ENCODE measurements at regions not wholly inside any gene's neighbourhood (a gene's known extent, or its start where the extent isn't known, plus 50 kb on each side); places are given as distances from the start of the nearest gene placed in this dataset.

DNA sequence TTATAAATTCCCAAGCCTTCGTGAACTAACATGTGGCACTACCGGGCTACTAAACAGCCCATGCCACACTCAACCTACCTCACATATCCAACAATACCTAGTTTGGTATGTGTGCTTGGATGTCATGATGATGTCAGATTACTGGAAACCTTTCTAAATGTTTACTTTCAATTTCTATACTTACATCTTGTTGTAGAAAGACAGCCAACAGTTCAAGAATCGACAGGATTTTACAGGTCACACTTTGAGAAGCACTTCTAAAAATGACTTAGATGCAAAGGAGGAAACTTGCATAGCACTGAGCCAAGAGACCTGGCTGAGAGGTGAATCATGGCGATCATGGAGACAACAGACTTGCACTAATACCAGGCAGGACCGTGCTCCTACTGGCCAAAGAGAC is 209.9 kb downstream of the COL4A1 start:
- H3K4me3 ChIP-seq (ENCODE audit: low read depth, low read length), result no peak overlapping the region
- TF ChIP-seq, protein P1, sequence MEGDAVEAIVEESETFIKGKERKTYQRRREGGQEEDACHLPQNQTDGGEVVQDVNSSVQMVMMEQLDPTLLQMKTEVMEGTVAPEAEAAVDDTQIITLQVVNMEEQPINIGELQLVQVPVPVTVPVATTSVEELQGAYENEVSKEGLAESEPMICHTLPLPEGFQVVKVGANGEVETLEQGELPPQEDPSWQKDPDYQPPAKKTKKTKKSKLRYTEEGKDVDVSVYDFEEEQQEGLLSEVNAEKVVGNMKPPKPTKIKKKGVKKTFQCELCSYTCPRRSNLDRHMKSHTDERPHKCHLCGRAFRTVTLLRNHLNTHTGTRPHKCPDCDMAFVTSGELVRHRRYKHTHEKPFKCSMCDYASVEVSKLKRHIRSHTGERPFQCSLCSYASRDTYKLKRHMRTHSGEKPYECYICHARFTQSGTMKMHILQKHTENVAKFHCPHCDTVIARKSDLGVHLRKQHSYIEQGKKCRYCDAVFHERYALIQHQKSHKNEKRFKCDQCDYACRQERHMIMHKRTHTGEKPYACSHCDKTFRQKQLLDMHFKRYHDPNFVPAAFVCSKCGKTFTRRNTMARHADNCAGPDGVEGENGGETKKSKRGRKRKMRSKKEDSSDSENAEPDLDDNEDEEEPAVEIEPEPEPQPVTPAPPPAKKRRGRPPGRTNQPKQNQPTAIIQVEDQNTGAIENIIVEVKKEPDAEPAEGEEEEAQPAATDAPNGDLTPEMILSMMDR (IDR thresholded peaks at IDR 0.05; ENCODE audit: control insufficient read depth, extremely low read depth, insufficient read depth), result no peak
- DNase-seq (ENCODE audit: low read depth), result no peak

DNA sequence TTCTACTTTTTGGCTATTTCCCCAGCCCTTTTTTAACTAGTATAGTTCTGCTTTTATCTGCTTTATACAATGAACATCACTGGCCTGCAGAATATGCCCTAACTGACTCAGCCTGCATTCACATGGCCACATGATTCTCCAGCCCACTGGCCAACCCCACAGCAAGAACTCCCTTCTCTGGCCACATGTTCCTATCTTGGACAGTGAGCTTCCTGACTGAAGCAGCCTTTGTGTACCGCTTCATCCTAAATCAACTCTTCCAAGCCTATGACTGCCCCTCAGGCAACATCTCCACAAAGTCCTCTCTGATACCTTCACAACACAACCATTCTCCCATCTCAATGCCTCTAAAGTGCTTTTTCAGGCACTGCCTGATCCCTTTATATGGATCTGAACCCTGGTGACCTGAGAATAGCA is 214.1 kb downstream of the COL4A1 start:
- no peak overlapping the region for H3K4me3 ChIP-seq (ENCODE audit: low read depth, low read length)
- TF ChIP-seq, protein P1 (IDR thresholded peaks at IDR 0.05; ENCODE audit: control insufficient read depth, extremely low read depth, insufficient read depth), result no peak
- DNase-seq (ENCODE audit: low read depth), result no peak

DNA sequence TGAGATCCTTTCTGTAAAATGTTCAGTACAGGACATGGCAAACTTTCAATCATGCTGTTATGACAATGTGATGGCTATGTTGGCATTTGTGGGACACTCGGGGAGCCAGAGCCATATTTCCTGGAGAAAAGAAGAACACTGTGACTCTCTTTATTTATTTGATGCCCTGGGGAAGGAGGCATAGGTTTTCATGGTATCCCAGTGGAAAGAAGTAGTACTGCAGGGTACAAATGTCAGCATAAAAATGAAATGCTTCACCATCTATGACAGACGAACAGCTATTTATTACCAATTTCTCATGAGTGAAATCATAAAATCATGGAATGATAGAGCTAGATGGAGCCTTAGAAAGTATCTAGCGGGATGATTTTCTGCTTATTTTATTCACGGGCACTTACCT is 217.1 kb downstream of the COL4A1 start:
- H3K4me3 ChIP-seq (ENCODE audit: low read depth, low read length), result no peak overlapping the region
- TF ChIP-seq, protein P1 (IDR thresholded peaks at IDR 0.05; ENCODE audit: control insufficient read depth, extremely low read depth, insufficient read depth), result no peak
- no peak for DNase-seq (ENCODE audit: low read depth)

DNA sequence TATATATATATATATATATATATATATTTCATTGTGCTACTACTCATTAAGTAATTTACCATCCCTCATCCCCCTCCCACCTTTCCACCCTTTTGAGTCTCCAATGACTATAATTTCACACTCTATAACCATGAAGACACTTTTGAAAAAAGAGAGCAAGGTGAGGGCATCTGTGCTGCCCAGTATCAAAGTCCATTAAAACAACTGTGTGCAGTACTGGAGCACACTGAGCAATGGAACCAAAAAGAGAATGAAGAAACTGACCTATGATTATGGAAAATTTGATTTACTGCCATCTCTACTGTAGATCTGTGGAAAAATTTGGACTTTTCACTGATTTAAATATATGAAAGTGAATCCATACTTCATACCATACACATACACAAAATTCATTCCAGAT is 217.9 kb downstream of the COL4A1 start:
- H3K4me3 ChIP-seq (ENCODE audit: low read depth, low read length), result no peak overlapping the region
- TF ChIP-seq, protein P1 (IDR thresholded peaks at IDR 0.05; ENCODE audit: control insufficient read depth, extremely low read depth, insufficient read depth), result no peak
- no peak for DNase-seq (ENCODE audit: low read depth)

DNA sequence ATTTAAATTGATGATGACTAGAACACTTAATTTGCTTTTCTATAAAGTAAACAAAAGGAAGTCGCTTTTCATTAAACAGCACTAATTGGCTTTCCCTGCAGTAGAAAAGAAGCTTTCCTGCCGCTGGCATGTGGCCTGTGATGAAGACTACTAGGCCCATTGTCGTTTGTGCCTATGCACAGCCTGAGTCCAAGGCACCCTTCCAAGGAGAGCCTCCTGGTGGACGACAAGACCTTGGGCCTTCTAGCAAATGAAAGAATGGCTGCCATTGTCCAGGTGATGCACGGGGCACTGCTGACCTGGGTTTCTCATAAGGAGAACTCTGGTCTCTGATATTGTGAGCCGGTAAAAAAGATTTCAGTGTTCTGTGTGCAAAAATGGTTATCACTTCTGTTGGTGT is 233.0 kb downstream of the COL4A1 start:
- DNase-seq (ENCODE audit: low read depth), result no peak
- TF ChIP-seq, protein P1 (IDR thresholded peaks at IDR 0.05; ENCODE audit: control insufficient read depth, extremely low read depth, insufficient read depth), result no peak
- no peak overlapping the region for H3K4me3 ChIP-seq (ENCODE audit: low read depth, low read length)

DNA sequence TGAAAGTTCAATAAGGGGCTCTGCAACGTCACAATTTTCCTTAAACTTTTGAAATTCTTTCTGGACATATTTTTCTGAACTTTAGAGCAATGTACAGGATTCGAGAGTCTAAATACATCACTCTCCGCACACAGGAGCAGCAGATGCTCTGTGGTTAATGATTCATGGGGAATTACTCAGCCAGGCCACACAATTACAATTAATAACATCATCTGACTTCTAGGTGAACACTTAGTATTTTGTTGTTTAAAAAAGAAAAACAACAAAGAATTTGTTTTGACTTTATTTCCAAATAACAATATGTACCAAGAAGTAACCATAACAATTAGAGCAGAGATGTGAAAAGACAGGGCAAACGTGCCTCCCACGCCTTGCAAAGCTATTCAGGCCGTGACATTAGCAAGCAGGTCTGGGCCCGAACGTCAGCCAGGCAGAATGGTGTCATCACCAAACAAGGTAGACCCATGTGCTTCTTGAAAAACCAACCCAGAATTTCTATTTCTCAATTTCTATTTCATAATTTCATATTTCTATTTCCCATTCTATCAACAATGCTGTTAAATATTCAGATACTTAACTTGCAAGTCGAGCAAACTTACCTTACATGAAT is 236.3 kb downstream of the COL4A1 start:
- no peak for DNase-seq (ENCODE audit: low read depth)
- TF ChIP-seq, protein P1 (IDR thresholded peaks at IDR 0.05; ENCODE audit: control insufficient read depth, extremely low read depth, insufficient read depth), result no peak
- H3K4me3 ChIP-seq (ENCODE audit: low read depth, low read length), result no peak overlapping the region

DNA sequence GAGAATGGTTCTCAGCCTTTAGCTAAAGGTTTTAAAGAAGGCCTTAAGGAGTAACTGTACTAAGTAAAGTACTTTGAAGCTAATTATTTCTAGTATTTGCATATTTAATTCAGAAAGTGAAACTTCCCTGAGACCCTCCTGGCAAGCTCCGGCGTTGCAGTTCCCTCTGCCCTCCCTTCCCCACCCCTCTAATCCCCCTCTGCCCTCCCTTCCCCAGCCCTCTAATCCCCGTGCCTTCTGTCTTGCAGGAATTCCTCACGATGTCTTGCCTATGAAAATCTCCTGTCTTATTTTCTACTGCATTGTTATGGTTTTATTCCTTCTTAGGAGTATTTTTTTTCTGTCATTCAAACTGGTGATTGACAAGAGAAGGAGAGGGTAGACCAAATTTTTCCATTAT is 236.9 kb downstream of the COL4A1 start:
- no peak for DNase-seq (ENCODE audit: low read depth)
- no peak overlapping the region for H3K4me3 ChIP-seq (ENCODE audit: low read depth, low read length)
- TF ChIP-seq, protein P1 (IDR thresholded peaks at IDR 0.05; ENCODE audit: control insufficient read depth, extremely low read depth, insufficient read depth), result no peak
